ENCODE measurements at regions not wholly inside any gene's neighbourhood (a gene's known extent, or its start where the extent isn't known, plus 50 kb on each side); places are given as distances from the start of the nearest gene placed in this dataset.

GRCh38 chr2:368386-368785 is 80.5 kb upstream of the ALKAL2 start:
- intact Hi-C loops (cut with DNase I), result no loop called here
- no peak overlapping the region for H3K27ac ChIP-seq
- TF ChIP-seq POLR2A (IDR thresholded peaks at IDR 0.05), result no peak
- no peak for TF ChIP-seq CTCF (IDR thresholded peaks at IDR 0.05)
- no peak overlapping the region for H3K4me3 ChIP-seq
- 19% methylated on average over 5 of the region's 5 CpGs for WGBS (ENCODE audit: insufficient coverage, low coverage, low lambda C conversion rate, missing lambda C conversion rate)
- no peaks in the 10 kb centered on the region for H3K9me3 ChIP-seq
- H3K36me3 ChIP-seq, result no peaks in the 10 kb centered on the region
- no peaks in the 10 kb centered on the region for H3K4me1 ChIP-seq
- ATAC-seq (no peak), DNase-seq (no peak)
- H3K27me3 ChIP-seq, result no peaks in the 10 kb centered on the region

- no peak overlapping the region for H3K27ac ChIP-seq
- no peak for ATAC-seq
- DNase-seq, result no peak
- intact Hi-C loops (cut with DNase I), result no loop called here
- H3K36me3 ChIP-seq, result no peaks in the 10 kb centered on the region
- H3K4me3 ChIP-seq, result no peak overlapping the region
- 60% methylated on average over 3 of the region's 6 CpGs for WGBS (ENCODE audit: insufficient coverage, low coverage, low lambda C conversion rate, missing lambda C conversion rate)
- H3K27me3 ChIP-seq, result no peaks in the 10 kb centered on the region
- no peak for TF ChIP-seq CTCF (IDR thresholded peaks at IDR 0.05)
- TF ChIP-seq POLR2A (IDR thresholded peaks at IDR 0.05), result no peak
- H3K9me3 ChIP-seq, result no peaks in the 10 kb centered on the region
- no peaks in the 10 kb centered on the region for H3K4me1 ChIP-seq
Measured at GRCh38 chr2:367246-367645, 79.4 kb upstream of the ALKAL2 start.

- no peaks in the 10 kb centered on the region for H3K9me3 ChIP-seq
- no peaks in the 10 kb centered on the region for H3K4me1 ChIP-seq
- intact Hi-C loops (cut with DNase I), result no loop called here
- 52% methylated on average over 4 of the region's 11 CpGs for WGBS (ENCODE audit: insufficient coverage, low coverage, low lambda C conversion rate, missing lambda C conversion rate)
- H3K36me3 ChIP-seq, result no peaks in the 10 kb centered on the region
- no peak for DNase-seq
- no peak overlapping the region for H3K4me3 ChIP-seq
- ATAC-seq, result no peak
- no peak overlapping the region for H3K27ac ChIP-seq
- no peaks in the 10 kb centered on the region for H3K27me3 ChIP-seq
- TF ChIP-seq CTCF (IDR thresholded peaks at IDR 0.05), result no peak
- no peak for TF ChIP-seq POLR2A (IDR thresholded peaks at IDR 0.05)
Measured at GRCh38 chr2:366706-367105, 78.8 kb upstream of the ALKAL2 start.

- WGBS (ENCODE audit: insufficient coverage, low coverage, low lambda C conversion rate, missing lambda C conversion rate), result 72% methylated on average over 17 of the region's 28 CpGs
- DNase-seq (no peak), ATAC-seq (no peak)
- TF ChIP-seq POLR2A (IDR thresholded peaks at IDR 0.05), result no peak
- no peak for TF ChIP-seq CTCF (IDR thresholded peaks at IDR 0.05)
- Histone ChIP-seq H3K4me3 (no peak overlapping the region), H3K4me1 (no peaks in the 10 kb centered on the region), H3K36me3 (no peaks in the 10 kb centered on the region), H3K27ac (no peak overlapping the region), H3K27me3 (no peaks in the 10 kb centered on the region), H3K9me3 (no peaks in the 10 kb centered on the region)
- intact Hi-C loops (cut with DNase I), result no loop called here
Measured at GRCh38 chr2:365367-366275, 77.7 kb upstream of the ALKAL2 start.
